ENCODE measurements at regions not wholly inside any gene's neighbourhood (a gene's known extent, or its start where the extent isn't known, plus 50 kb on each side); places are given as distances from the start of the nearest gene placed in this dataset.
"Not testable (repeated sequence)": the region's sequence is repeated elsewhere in the genome, so short reads cannot be mapped to it uniquely, and the experiment has no call there.

- peaks cover 5 to 6% of the 10 kb centered on the region in 2 donors for H3K36me3 ChIP-seq (ENCODE audit: control insufficient read depth in 1 of 2, insufficient read depth in 2 of 2, low read length in 2 of 2)
- H3K27me3 ChIP-seq (ENCODE audit: control insufficient read depth in 1 of 2, insufficient read depth in 2 of 2, low read length in 2 of 2), result no peaks in the 10 kb centered on the region
- H3K9me3 ChIP-seq (ENCODE audit: control insufficient read depth in 1 of 2, low read length in 2 of 2), result no peaks in the 10 kb centered on the region
- no peak overlapping the region for H3K27ac ChIP-seq (ENCODE audit: low read depth, low read length)
- no peaks in the 10 kb centered on the region for H3K4me1 ChIP-seq (ENCODE audit: control insufficient read depth in 1 of 2, insufficient read depth in 2 of 2, low read length in 2 of 2)
- no peak overlapping the region for H3K4me3 ChIP-seq (ENCODE audit: low read depth in 1 of 2, low read length in 2 of 2)
- H3K9ac ChIP-seq (ENCODE audit: low read depth in 1 of 2, low read length in 2 of 2), result no peak overlapping the region
These were observed 122.3 kb downstream of the HAUS1 start for GRCh38 chr18:46226461-46226860.

- H3K9ac ChIP-seq (ENCODE audit: low read depth in 1 of 2, low read length in 2 of 2); H3K27ac ChIP-seq (ENCODE audit: low read depth, low read length); H3K4me1 ChIP-seq (ENCODE audit: control insufficient read depth in 1 of 2, insufficient read depth in 2 of 2, low read length in 2 of 2); H3K9me3 ChIP-seq (ENCODE audit: control insufficient read depth in 1 of 2, low read length in 2 of 2); H3K36me3 ChIP-seq (ENCODE audit: control insufficient read depth in 1 of 2, insufficient read depth in 2 of 2, low read length in 2 of 2); H3K4me3 ChIP-seq (ENCODE audit: low read depth in 1 of 2, low read length in 2 of 2); H3K27me3 ChIP-seq (ENCODE audit: control insufficient read depth in 1 of 2, insufficient read depth in 2 of 2, low read length in 2 of 2): not testable (repeated sequence)
These were observed 125.5 kb downstream of the HAUS1 start for GRCh38 chr18:46229641-46230040.

GRCh38 chr18:46236156-46236555 lies 132.0 kb downstream of the HAUS1 start:
- Histone ChIP-seq H3K9me3 (ENCODE audit: control insufficient read depth in 1 of 2, low read length in 2 of 2) (no peaks in the 10 kb centered on the region), H3K36me3 (ENCODE audit: control insufficient read depth in 1 of 2, insufficient read depth in 2 of 2, low read length in 2 of 2) (peaks cover 0 to 6% of the 10 kb centered on the region in 2 donors), H3K27me3 (ENCODE audit: control insufficient read depth in 1 of 2, insufficient read depth in 2 of 2, low read length in 2 of 2) (no peaks in the 10 kb centered on the region), H3K4me1 (ENCODE audit: control insufficient read depth in 1 of 2, insufficient read depth in 2 of 2, low read length in 2 of 2) (no peaks in the 10 kb centered on the region), H3K9ac (ENCODE audit: low read depth in 1 of 2, low read length in 2 of 2) (no peak overlapping the region), H3K27ac (ENCODE audit: low read depth, low read length) (no peak overlapping the region), H3K4me3 (ENCODE audit: low read depth in 1 of 2, low read length in 2 of 2) (no peak overlapping the region)

GRCh38 chr18:46237891-46238290 lies 133.7 kb downstream of the HAUS1 start:
- Histone ChIP-seq H3K9me3 (ENCODE audit: control insufficient read depth in 1 of 2, low read length in 2 of 2) (no peaks in the 10 kb centered on the region), H3K27me3 (ENCODE audit: control insufficient read depth in 1 of 2, insufficient read depth in 2 of 2, low read length in 2 of 2) (no peaks in the 10 kb centered on the region), H3K4me1 (ENCODE audit: control insufficient read depth in 1 of 2, insufficient read depth in 2 of 2, low read length in 2 of 2) (no peaks in the 10 kb centered on the region), H3K36me3 (ENCODE audit: control insufficient read depth in 1 of 2, insufficient read depth in 2 of 2, low read length in 2 of 2) (peaks cover 0 to 6% of the 10 kb centered on the region in 2 donors), H3K4me3 (ENCODE audit: low read depth in 1 of 2, low read length in 2 of 2) (no peak overlapping the region), H3K9ac (ENCODE audit: low read depth in 1 of 2, low read length in 2 of 2) (no peak overlapping the region), H3K27ac (ENCODE audit: low read depth, low read length) (no peak overlapping the region)

- H3K27me3 ChIP-seq (ENCODE audit: control insufficient read depth in 1 of 2, insufficient read depth in 2 of 2, low read length in 2 of 2), result no peaks in the 10 kb centered on the region
- no peak overlapping the region for H3K4me3 ChIP-seq (ENCODE audit: low read depth in 1 of 2, low read length in 2 of 2)
- no peaks in the 10 kb centered on the region for H3K4me1 ChIP-seq (ENCODE audit: control insufficient read depth in 1 of 2, insufficient read depth in 2 of 2, low read length in 2 of 2)
- H3K36me3 ChIP-seq (ENCODE audit: control insufficient read depth in 1 of 2, insufficient read depth in 2 of 2, low read length in 2 of 2), result peaks cover 0 to 6% of the 10 kb centered on the region in 2 donors
- H3K9ac ChIP-seq (ENCODE audit: low read depth in 1 of 2, low read length in 2 of 2), result no peak overlapping the region
- no peak overlapping the region for H3K27ac ChIP-seq (ENCODE audit: low read depth, low read length)
- H3K9me3 ChIP-seq (ENCODE audit: control insufficient read depth in 1 of 2, low read length in 2 of 2), result no peaks in the 10 kb centered on the region
These were observed 135.4 kb downstream of the HAUS1 start for GRCh38 chr18:46239549-46239948.

- Histone ChIP-seq H3K9ac (ENCODE audit: low read depth in 1 of 2, low read length in 2 of 2) (no peak overlapping the region), H3K9me3 (ENCODE audit: control insufficient read depth in 1 of 2, low read length in 2 of 2) (no peaks in the 10 kb centered on the region), H3K27ac (ENCODE audit: low read depth, low read length) (no peak overlapping the region), H3K4me3 (ENCODE audit: low read depth in 1 of 2, low read length in 2 of 2) (no peak overlapping the region), H3K27me3 (ENCODE audit: control insufficient read depth in 1 of 2, insufficient read depth in 2 of 2, low read length in 2 of 2) (no peaks in the 10 kb centered on the region), H3K36me3 (ENCODE audit: control insufficient read depth in 1 of 2, insufficient read depth in 2 of 2, low read length in 2 of 2) (peaks cover 0 to 6% of the 10 kb centered on the region in 2 donors), H3K4me1 (ENCODE audit: control insufficient read depth in 1 of 2, insufficient read depth in 2 of 2, low read length in 2 of 2) (no peaks in the 10 kb centered on the region)
These were observed 135.8 kb downstream of the HAUS1 start for GRCh38 chr18:46239998-46240397.

GRCh38 chr18:46241393-46241792 lies 137.2 kb downstream of the HAUS1 start:
- H3K4me1 ChIP-seq (ENCODE audit: control insufficient read depth in 1 of 2, insufficient read depth in 2 of 2, low read length in 2 of 2); H3K9me3 ChIP-seq (ENCODE audit: control insufficient read depth in 1 of 2, low read length in 2 of 2); H3K9ac ChIP-seq (ENCODE audit: low read depth in 1 of 2, low read length in 2 of 2); H3K36me3 ChIP-seq (ENCODE audit: control insufficient read depth in 1 of 2, insufficient read depth in 2 of 2, low read length in 2 of 2); H3K4me3 ChIP-seq (ENCODE audit: low read depth in 1 of 2, low read length in 2 of 2); H3K27me3 ChIP-seq (ENCODE audit: control insufficient read depth in 1 of 2, insufficient read depth in 2 of 2, low read length in 2 of 2); H3K27ac ChIP-seq (ENCODE audit: low read depth, low read length): not testable (repeated sequence)

GRCh38 chr18:46242183-46242582 lies 138.0 kb downstream of the HAUS1 start:
- Histone ChIP-seq H3K9ac (ENCODE audit: low read depth in 1 of 2, low read length in 2 of 2) (no peak overlapping the region), H3K36me3 (ENCODE audit: control insufficient read depth in 1 of 2, insufficient read depth in 2 of 2, low read length in 2 of 2) (peaks cover 0 to 6% of the 10 kb centered on the region in 2 donors), H3K27me3 (ENCODE audit: control insufficient read depth in 1 of 2, insufficient read depth in 2 of 2, low read length in 2 of 2) (no peaks in the 10 kb centered on the region), H3K4me3 (ENCODE audit: low read depth in 1 of 2, low read length in 2 of 2) (no peak overlapping the region), H3K4me1 (ENCODE audit: control insufficient read depth in 1 of 2, insufficient read depth in 2 of 2, low read length in 2 of 2) (no peaks in the 10 kb centered on the region), H3K27ac (ENCODE audit: low read depth, low read length) (no peak overlapping the region), H3K9me3 (ENCODE audit: control insufficient read depth in 1 of 2, low read length in 2 of 2) (no peaks in the 10 kb centered on the region)

GRCh38 chr18:46243095-46243494 lies 138.9 kb downstream of the HAUS1 start:
- Histone ChIP-seq H3K9ac (ENCODE audit: low read depth in 1 of 2, low read length in 2 of 2) (no peak overlapping the region), H3K4me3 (ENCODE audit: low read depth in 1 of 2, low read length in 2 of 2) (no peak overlapping the region), H3K27me3 (ENCODE audit: control insufficient read depth in 1 of 2, insufficient read depth in 2 of 2, low read length in 2 of 2) (no peaks in the 10 kb centered on the region)

GRCh38 chr18:46243673-46244072 lies 139.5 kb downstream of the HAUS1 start:
- Histone ChIP-seq H3K4me1 (ENCODE audit: control insufficient read depth in 1 of 2, insufficient read depth in 2 of 2, low read length in 2 of 2) (peaks cover 0 to under 1% of the 10 kb centered on the region in 2 donors), H3K36me3 (ENCODE audit: control insufficient read depth in 1 of 2, insufficient read depth in 2 of 2, low read length in 2 of 2) (peaks cover 0 to 7% of the 10 kb centered on the region in 2 donors), H3K9ac (ENCODE audit: low read depth in 1 of 2, low read length in 2 of 2) (no peak overlapping the region), H3K9me3 (ENCODE audit: control insufficient read depth in 1 of 2, low read length in 2 of 2) (no peaks in the 10 kb centered on the region), H3K4me3 (ENCODE audit: low read depth in 1 of 2, low read length in 2 of 2) (no peak overlapping the region), H3K27ac (ENCODE audit: low read depth, low read length) (no peak overlapping the region), H3K27me3 (ENCODE audit: control insufficient read depth in 1 of 2, insufficient read depth in 2 of 2, low read length in 2 of 2) (no peaks in the 10 kb centered on the region)

More at GRCh38 chr18:46243095-46243494, 138.9 kb downstream of the HAUS1 start:
- Histone ChIP-seq H3K36me3 (ENCODE audit: control insufficient read depth in 1 of 2, insufficient read depth in 2 of 2, low read length in 2 of 2) (peaks cover 0 to 6% of the 10 kb centered on the region in 2 donors), H3K4me1 (ENCODE audit: control insufficient read depth in 1 of 2, insufficient read depth in 2 of 2, low read length in 2 of 2) (no peaks in the 10 kb centered on the region), H3K27ac (ENCODE audit: low read depth, low read length) (no peak overlapping the region), H3K9me3 (ENCODE audit: control insufficient read depth in 1 of 2, low read length in 2 of 2) (no peaks in the 10 kb centered on the region)

GRCh38 chr18:46246101-46246500 lies 141.9 kb downstream of the HAUS1 start:
- peaks cover 0 to 3% of the 10 kb centered on the region in 2 donors for H3K36me3 ChIP-seq (ENCODE audit: control insufficient read depth in 1 of 2, insufficient read depth in 2 of 2, low read length in 2 of 2)
- peaks cover 15 to 19% of the 10 kb centered on the region in 2 donors for H3K4me1 ChIP-seq (ENCODE audit: control insufficient read depth in 1 of 2, insufficient read depth in 2 of 2, low read length in 2 of 2)
- no peak overlapping the region for H3K27ac ChIP-seq (ENCODE audit: low read depth, low read length)
- no peak overlapping the region for H3K4me3 ChIP-seq (ENCODE audit: low read depth in 1 of 2, low read length in 2 of 2)
- H3K9me3 ChIP-seq (ENCODE audit: control insufficient read depth in 1 of 2, low read length in 2 of 2), result no peaks in the 10 kb centered on the region
- no peaks in the 10 kb centered on the region for H3K27me3 ChIP-seq (ENCODE audit: control insufficient read depth in 1 of 2, insufficient read depth in 2 of 2, low read length in 2 of 2)
- H3K9ac ChIP-seq (ENCODE audit: low read depth in 1 of 2, low read length in 2 of 2), result no peak overlapping the region

Data from duodenal mucosa (tissue), 2 donors.